ENCODE measurements at regions not wholly inside any gene's neighbourhood (a gene's known extent, or its start where the extent isn't known, plus 50 kb on each side); places are given as distances from the start of the nearest gene placed in this dataset.

DNA sequence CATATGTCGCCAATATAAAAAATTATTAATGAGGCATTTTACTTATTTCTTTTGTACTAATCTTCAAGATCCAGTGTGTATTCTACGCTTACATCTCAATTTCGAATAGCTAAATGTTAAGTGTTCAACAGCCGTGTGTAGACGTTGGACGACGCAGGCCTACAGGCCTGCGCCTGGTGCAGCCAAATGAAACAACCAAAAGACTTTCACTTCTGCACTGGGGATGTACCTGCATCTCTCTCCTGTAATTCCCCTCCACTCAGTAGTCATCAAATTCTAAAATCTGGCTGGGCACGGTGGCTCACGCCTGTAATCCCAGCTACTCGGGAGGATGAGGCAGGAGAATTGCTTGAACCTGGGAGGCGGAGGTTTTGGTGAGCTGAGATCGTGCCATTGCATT lies 76.8 kb upstream of the HNRNPU start:
- no peak for TF ChIP-seq GATA2 (IDR thresholded peaks at IDR 0.05; ENCODE audit: low read depth, low read length)
- TF ChIP-seq GATA3 (IDR thresholded peaks at IDR 0.05; ENCODE audit: low read depth, low read length) = no peak

- TF ChIP-seq GATA3 (IDR thresholded peaks at IDR 0.05; ENCODE audit: low read depth, low read length) (no peak), GATA2 (IDR thresholded peaks at IDR 0.05; ENCODE audit: low read depth, low read length) (no peak)
These were observed 72.8 kb upstream of the HNRNPU start for GRCh38 chr1:244937099-244937498.

DNA sequence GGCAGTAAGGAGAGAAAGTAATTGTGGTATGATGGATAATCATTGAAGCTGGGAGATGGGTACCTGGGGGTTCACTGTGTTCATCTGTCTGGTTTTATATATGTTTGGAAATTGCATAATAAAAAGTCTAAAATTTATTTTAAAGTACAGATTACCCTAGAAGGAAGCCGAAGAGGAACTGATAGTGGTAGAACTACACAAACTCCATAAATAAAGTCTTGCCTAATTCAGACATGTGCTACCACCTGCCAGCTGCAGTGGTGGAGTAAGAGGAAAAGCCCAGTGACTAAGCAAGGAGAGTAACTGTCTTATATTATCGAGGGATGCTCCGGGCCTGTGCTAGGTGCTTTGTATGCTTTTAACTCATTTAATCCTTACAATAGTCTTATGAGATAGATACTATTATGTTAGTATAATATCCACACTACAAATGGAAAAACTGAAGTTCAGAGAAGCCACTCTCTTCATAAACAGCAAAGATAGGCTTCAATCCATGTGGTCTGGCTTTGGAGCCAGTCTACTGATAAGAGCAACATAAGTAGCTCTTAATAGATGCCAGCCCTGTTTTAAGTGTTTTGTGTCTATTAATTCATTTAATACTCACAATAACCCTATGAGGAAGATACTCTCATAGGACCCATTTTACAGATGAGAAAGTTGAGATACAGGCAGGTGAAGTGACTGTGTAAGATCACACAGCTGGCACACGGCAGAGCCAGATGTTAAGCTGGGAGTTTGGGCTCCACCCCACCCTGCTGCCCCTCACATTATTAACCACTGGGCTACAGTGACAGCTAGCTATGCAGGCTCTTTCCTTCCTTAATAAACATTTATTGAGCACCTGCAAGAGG lies 56.8 kb upstream of the HNRNPU start:
- TF ChIP-seq GATA2 (IDR thresholded peaks at IDR 0.05; ENCODE audit: low read depth, low read length) (no peak), GATA3 (IDR thresholded peaks at IDR 0.05; ENCODE audit: low read depth, low read length) (no peak)

GRCh38 chr1:244919320-244920282 lies 55.3 kb upstream of the HNRNPU start:
- TF ChIP-seq GATA2 (IDR thresholded peaks at IDR 0.05; ENCODE audit: low read depth, low read length) = no peak
- no peak for TF ChIP-seq GATA3 (IDR thresholded peaks at IDR 0.05; ENCODE audit: low read depth, low read length)

GRCh38 chr1:244918421-244919319 lies 54.3 kb upstream of the HNRNPU start:
- TF ChIP-seq GATA3 (IDR thresholded peaks at IDR 0.05; ENCODE audit: low read depth, low read length) (no peak), GATA2 (IDR thresholded peaks at IDR 0.05; ENCODE audit: low read depth, low read length) (peak; percentile 49)

GRCh38 chr1:244917073-244917670 lies 52.8 kb upstream of the HNRNPU start:
- no peak for TF ChIP-seq GATA3 (IDR thresholded peaks at IDR 0.05; ENCODE audit: low read depth, low read length)
- TF ChIP-seq GATA2 (IDR thresholded peaks at IDR 0.05; ENCODE audit: low read depth, low read length) = no peak

DNA sequence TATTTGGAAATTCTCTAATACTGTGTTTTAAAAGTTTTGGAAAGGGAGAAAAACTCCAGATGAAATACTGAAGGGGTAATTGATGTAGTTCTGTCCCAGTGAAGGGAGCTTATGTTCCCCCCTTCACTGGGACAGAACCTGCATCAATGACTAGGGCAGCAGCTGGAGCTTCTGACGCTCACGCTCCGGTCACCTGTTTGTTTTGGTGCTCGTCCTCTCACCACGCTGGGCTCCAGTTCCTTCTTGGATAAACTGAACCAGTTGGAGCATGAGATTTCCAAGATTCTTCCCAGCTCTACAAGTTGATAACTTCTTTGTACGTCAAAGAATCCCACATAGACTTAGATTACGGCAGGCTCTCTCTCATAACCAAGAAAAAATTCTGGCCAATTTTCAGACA lies 51.4 kb upstream of the HNRNPU start:
- TF ChIP-seq GATA2 (IDR thresholded peaks at IDR 0.05; ENCODE audit: low read depth, low read length) (no peak), GATA3 (IDR thresholded peaks at IDR 0.05; ENCODE audit: low read depth, low read length) (no peak)

DNA sequence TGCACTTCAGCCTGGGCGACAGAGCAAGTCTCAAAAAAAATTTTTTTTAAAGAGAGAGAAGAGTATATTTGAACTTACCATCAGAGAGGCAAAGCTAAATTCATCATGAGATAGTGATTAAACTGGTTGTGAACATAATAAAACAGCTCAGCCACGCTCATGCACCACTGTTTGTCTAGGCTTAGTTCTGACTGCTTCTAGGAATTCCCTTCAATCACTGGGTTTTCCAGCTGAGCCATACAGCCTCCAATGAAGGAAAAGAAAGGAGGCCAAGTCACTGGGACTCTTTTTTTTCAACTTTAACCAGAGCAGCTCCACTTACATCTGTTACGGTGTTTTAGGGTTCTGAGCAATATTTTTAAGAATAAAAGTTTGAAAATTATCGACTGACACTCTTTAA lies 50.4 kb upstream of the HNRNPU start:
- TF ChIP-seq GATA3 (IDR thresholded peaks at IDR 0.05; ENCODE audit: low read depth, low read length) = no peak
- no peak for TF ChIP-seq GATA2 (IDR thresholded peaks at IDR 0.05; ENCODE audit: low read depth, low read length)
